ENCODE measurements at regions not wholly inside any gene's neighbourhood (a gene's known extent, or its start where the extent isn't known, plus 50 kb on each side); places are given as distances from the start of the nearest gene placed in this dataset.

DNA sequence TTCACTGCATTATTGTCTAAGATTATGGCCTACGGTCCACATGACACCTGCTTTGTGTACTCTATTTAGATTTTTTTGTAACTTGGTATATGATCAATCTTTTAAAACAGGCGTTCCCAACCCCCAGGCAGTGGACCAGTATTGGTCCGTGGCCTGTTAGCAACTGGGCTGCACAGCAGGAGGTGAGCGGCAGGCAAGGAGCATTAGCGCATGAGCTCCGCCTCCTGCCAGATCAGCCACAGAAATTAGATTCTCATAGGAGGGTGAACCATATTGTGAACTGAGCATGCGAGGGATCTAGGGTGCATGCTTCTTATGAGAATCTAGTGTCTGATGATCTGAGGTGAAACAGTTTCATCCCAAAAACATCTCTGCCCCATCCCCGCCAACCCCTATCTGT, 228.4 kb upstream of the NR5A2 start:
- CTCF ChIA-PET: no interaction called here
- no peak overlapping the region for H3K27ac ChIP-seq (ENCODE audit: low read depth, low read length, poor library complexity, severe bottlenecking)
- POLR2A ChIA-PET (ENCODE audit: low non-redundant PET): no interaction called here
- BruUV-seq (replicated peaks): no TSS peak
- H3K9me3 ChIP-seq (ENCODE audit: low read depth, low read length, poor library complexity, severe bottlenecking): no peaks in the 10 kb centered on the region
- no peak overlapping the region for H3K4me3 ChIP-seq (ENCODE audit: low read depth, low read length, poor library complexity, severe bottlenecking)
- peak; percentile 2 for DNase-seq (ENCODE audit: low spot score)
- H3K36me3 ChIP-seq (ENCODE audit: insufficient read depth, low read length, poor library complexity, severe bottlenecking): no peaks in the 10 kb centered on the region
- TF ChIP-seq, protein P1, sequence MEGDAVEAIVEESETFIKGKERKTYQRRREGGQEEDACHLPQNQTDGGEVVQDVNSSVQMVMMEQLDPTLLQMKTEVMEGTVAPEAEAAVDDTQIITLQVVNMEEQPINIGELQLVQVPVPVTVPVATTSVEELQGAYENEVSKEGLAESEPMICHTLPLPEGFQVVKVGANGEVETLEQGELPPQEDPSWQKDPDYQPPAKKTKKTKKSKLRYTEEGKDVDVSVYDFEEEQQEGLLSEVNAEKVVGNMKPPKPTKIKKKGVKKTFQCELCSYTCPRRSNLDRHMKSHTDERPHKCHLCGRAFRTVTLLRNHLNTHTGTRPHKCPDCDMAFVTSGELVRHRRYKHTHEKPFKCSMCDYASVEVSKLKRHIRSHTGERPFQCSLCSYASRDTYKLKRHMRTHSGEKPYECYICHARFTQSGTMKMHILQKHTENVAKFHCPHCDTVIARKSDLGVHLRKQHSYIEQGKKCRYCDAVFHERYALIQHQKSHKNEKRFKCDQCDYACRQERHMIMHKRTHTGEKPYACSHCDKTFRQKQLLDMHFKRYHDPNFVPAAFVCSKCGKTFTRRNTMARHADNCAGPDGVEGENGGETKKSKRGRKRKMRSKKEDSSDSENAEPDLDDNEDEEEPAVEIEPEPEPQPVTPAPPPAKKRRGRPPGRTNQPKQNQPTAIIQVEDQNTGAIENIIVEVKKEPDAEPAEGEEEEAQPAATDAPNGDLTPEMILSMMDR (conservative IDR thresholded peaks at IDR 0.05; ENCODE audit: low read depth, low read length): no peak
- no peak for TF ChIP-seq EZH2 (IDR thresholded peaks at IDR 0.05; ENCODE audit: borderline replicate concordance, low read depth, low read length, poor library complexity, severe bottlenecking)
- intact Hi-C loops (cut with micrococcal nuclease; ENCODE audit: unreplicated experiment): loop anchor here (10.0 kb wide), 1 partner anchor 126 kb away; no protein-coding TSS in a partner anchor
- no peaks in the 10 kb centered on the region for H3K4me1 ChIP-seq (ENCODE audit: insufficient read depth, low read length, poor library complexity, severe bottlenecking)
- H3K27me3 ChIP-seq (replicated peaks; ENCODE audit: insufficient read depth, low read depth, low read length, poor library complexity): peaks cover 43% of the 10 kb centered on the region

DNA sequence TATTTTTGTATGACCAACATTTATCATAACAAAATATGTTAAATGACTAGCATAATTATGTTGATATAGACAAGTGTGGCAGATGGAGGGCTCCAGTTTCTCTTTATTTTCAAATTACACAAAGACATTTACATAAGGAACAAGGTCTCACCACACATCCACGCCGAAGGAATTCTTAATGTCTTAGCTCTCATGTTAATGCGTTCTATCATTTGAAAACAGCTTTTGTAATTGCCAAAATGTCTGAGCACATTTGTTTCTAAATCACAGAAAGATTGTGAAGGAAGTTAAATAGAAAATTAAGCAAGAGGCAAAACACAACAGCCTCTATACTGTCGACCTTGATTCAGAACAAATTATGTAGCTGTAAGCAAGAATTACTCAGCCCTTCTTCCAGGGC, 223.0 kb upstream of the NR5A2 start:
- H3K27me3 ChIP-seq (replicated peaks; ENCODE audit: insufficient read depth, low read depth, low read length, poor library complexity): peaks cover 81% of the 10 kb centered on the region
- TF ChIP-seq, protein P1 (conservative IDR thresholded peaks at IDR 0.05; ENCODE audit: low read depth, low read length): no peak
- TF ChIP-seq EZH2 (IDR thresholded peaks at IDR 0.05; ENCODE audit: borderline replicate concordance, low read depth, low read length, poor library complexity, severe bottlenecking): no peak
- no peak for DNase-seq (ENCODE audit: low spot score)
- no peak overlapping the region for H3K4me3 ChIP-seq (ENCODE audit: low read depth, low read length, poor library complexity, severe bottlenecking)
- H3K9me3 ChIP-seq (ENCODE audit: low read depth, low read length, poor library complexity, severe bottlenecking): no peaks in the 10 kb centered on the region
- ChIA-PET CTCF (no interaction called here), POLR2A (ENCODE audit: low non-redundant PET) (no interaction called here)
- intact Hi-C loops (cut with micrococcal nuclease; ENCODE audit: unreplicated experiment): no loop called here
- no TSS peak for BruUV-seq (replicated peaks)
- H3K27ac ChIP-seq (ENCODE audit: low read depth, low read length, poor library complexity, severe bottlenecking): no peak overlapping the region
- H3K4me1 ChIP-seq (ENCODE audit: insufficient read depth, low read length, poor library complexity, severe bottlenecking): no peaks in the 10 kb centered on the region
- H3K36me3 ChIP-seq (ENCODE audit: insufficient read depth, low read length, poor library complexity, severe bottlenecking): no peaks in the 10 kb centered on the region

DNA sequence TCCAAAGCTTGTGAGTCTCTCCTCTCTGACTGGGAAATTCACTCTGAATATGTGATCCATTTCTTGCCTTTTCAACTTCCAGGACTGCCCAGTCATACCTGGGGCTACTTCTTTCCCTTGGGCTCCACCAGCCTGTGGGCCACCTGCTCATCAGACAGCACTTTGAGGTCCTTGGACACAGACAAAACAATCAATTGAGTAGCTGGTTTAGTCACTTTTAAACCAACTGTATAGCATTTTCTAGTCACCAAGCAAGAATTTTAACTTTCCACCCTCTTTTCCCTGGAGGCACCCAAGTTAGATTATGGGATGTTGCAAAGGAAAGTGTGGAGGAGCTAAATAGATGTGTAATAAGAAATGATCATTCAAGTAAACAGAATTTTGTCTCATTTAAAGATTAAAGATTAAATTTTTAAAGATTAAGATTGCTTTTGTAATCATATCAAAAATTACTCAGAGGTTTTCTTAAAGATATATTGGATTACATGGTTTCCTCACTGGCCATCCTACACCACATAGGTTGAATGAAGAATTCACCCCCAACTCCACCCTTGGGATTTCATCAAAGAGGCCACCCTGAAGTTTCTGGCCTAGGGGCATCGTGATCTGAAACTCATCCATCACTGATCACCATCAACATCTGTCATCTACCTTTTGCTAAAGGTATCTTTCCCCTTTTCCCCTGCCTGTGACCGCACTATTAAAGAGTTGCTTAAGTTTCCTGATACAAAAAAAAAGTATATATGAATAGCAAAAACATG, 219.2 kb upstream of the NR5A2 start:
- intact Hi-C loops (cut with micrococcal nuclease; ENCODE audit: unreplicated experiment): no loop called here
- Histone ChIP-seq H3K9me3 (ENCODE audit: low read depth, low read length, poor library complexity, severe bottlenecking) (no peaks in the 10 kb centered on the region), H3K4me1 (ENCODE audit: insufficient read depth, low read length, poor library complexity, severe bottlenecking) (no peaks in the 10 kb centered on the region), H3K4me3 (ENCODE audit: low read depth, low read length, poor library complexity, severe bottlenecking) (no peak overlapping the region), H3K36me3 (ENCODE audit: insufficient read depth, low read length, poor library complexity, severe bottlenecking) (no peaks in the 10 kb centered on the region), H3K27me3 (replicated peaks; ENCODE audit: insufficient read depth, low read depth, low read length, poor library complexity) (peaks cover 59% of the 10 kb centered on the region), H3K27ac (ENCODE audit: low read depth, low read length, poor library complexity, severe bottlenecking) (no peak overlapping the region)
- ChIA-PET CTCF (no interaction called here), POLR2A (ENCODE audit: low non-redundant PET) (no interaction called here)
- BruUV-seq (replicated peaks): no TSS peak
- no peak for TF ChIP-seq EZH2 (IDR thresholded peaks at IDR 0.05; ENCODE audit: borderline replicate concordance, low read depth, low read length, poor library complexity, severe bottlenecking)
- TF ChIP-seq, protein P1 (conservative IDR thresholded peaks at IDR 0.05; ENCODE audit: low read depth, low read length): no peak
- DNase-seq (ENCODE audit: low spot score): no peak

All from A673 (cell line).